Colon (tissue), 2 donors: ENCODE measurements at regions not wholly inside any gene's neighbourhood (a gene's known extent, or its start where the extent isn't known, plus 50 kb on each side); places are given as distances from the start of the nearest gene placed in this dataset.
"Not testable (repeated sequence)": the region's sequence is repeated elsewhere in the genome, so short reads cannot be mapped to it uniquely, and the experiment has no call there.

Experiments
- FAIRE-seq: peaks from 2 replicates; lab custom pipeline; 2012; peaks lifted over from hg19 to GRCh38; lab: Jason Lieb, UNC
- donor health status: control.
- donor health status: control.

- FAIRE-seq = no peak
Observed at GRCh38 chr22:22783575-22783974, 104.0 kb upstream of the IGLL5 start.

DNA sequence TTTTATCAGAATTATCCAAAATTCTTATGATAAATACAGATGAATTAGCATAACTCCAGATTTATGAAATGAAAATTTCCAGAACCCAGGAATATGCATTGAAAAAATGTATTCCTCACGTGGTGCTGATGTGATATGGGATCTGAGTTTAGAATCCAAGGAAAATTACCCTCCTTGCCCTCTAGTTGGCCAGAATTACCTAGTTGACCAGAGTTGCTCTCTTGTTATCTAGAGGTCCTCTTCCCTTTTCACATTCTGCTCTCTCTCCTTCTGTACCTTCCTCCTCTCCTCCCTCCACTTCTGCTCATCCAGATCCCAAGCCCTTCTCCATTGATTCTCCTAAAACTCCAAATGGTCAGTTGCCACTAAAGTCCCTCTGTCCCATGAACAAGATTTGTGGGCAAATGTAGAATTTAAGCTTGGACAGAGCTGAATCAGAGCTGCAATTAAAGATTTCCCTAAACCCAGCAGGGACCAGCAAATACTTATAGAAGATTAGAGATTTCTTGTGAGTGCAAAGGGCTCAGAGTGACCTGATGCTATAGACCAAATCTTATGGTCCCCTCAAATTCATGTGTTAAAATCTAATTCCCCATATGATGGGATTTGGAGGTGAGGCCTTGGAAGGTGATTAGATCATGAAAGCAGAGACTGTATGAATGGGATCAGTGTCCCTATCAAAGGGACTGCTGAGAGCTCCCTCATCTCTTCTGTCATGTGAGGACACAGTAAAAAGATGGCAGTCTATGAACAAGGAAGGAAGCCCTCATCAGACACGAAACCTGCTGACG is 103.2 kb upstream of the IGLL5 start:
- FAIRE-seq = no peak

DNA sequence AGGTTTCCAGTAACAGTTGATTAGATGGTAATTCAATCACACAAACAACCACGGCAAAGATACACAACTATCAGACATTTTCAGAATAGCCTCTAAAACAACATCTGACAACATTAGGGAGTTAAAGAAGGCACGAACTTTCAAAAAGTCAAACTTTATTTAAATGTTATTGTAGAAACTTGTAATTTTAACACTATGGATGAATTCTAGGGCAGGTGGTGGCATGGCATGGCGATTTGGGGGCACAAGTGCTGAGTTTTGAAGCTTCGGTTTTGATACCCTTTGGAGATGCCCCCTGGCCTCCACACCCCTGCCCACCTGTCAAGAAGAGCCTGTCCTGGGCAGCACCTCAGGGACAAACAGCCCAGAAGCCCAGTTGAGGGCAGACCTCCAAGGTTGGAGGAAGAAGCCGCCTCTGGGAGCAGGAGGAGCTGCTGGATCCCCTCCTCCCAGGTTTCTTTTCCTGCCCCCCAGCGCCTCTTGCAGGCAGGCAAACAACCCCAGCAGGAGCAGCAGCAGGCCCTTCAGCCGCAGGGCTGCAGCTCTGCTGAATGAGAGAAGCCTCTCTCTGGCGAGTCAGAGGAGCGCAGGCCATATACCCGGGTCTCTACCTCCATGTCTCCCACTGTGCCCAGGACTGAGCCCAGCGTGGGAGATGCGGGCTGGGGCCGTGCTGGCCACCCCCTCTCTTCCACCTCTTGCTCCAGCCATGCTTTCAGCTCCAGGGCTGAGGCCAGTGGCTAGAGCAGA is 102.1 kb upstream of the IGLL5 start:
- FAIRE-seq = no peak

DNA sequence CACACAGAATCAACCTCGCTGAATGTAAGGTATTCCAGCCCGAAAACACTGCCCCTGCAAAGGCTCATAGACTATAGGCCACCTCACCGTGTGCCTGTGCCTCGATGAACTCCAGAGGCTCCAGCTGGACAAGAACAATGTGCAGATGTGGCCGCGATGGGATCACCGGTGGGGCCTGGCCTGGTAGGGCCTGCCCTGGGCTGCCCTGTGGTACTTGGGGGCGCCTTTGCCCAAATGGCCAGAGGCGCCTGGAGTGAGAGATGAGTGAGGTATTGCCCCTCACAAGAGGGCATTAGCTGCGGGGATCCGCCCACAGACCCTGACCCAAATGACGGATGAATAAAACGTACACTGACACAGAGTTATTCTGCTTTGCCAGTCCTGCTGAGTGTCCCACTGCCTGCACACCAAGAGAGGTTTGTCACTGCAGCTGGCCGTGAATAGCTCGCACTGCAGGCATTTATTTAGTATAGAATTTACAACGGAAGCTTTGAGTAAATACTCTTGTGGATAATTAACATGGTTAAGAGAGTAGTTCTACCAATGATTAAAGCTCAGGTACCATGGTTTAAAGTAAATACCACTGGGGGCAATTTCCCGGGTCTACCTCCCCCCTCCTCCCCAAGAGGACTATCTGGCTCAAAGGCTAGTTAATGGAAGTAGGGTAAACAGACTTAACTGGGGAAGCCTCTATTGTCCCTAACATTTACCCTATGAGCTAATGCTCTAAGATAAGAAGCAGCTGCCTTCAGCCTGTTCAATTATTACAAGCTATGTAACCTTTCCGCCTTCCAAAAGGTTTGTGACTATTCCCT is 101.1 kb upstream of the IGLL5 start:
- FAIRE-seq = no peak

DNA sequence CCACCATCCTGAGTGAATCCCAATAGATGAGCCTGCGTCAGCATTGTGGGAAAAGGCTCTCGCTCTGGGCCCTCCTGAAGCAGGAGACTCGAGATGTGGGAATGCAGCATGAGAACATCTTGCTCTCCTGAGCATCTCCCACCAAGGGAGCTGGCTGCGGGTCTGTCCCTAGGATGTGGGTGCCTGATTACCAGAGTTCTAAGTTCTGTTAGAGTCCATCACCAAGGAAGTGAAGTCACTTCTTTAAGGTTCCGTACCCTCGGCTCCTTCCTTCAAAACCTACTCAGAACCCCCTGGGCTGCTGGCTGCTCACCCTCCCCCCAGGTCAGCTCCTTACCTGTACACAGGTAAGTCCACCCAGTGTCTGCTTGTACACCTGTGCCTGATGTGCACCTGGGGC is 100.5 kb upstream of the IGLL5 start:
- no peak for FAIRE-seq

GRCh38 chr22:22787786-22788459 is 99.7 kb upstream of the IGLL5 start:
- no peak for FAIRE-seq

DNA sequence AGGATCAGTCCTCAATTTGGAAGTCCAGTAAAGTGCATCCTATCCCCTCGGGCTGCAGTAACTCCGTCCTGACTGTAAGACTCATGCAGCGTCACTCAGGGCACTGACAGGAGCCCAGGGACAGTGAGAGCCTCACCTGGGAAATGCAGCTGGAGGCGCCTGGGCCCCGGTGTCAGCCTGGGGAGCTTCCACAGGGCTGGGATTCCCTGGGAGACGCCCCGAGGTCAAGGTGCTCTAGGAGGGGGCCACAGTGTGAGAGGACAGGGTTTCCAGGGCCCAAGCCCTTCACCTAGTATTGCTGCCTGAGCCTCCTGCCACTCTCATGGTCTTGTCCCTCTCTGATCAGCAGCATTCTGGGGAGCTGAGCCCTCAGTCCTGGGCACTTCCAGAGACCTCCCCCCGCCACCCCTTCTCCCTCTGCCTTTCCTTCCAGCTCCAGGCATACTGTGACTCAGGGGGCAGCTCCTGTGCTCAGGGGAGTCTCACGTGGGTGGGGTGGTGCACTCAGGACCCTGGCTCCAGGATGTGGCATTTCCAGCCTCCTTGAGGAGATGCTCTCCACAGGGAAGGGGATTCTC is 99.1 kb upstream of the IGLL5 start:
- no peak for FAIRE-seq

- no peak for FAIRE-seq
Observed at GRCh38 chr22:22789233-22789921, 98.2 kb upstream of the IGLL5 start.

DNA sequence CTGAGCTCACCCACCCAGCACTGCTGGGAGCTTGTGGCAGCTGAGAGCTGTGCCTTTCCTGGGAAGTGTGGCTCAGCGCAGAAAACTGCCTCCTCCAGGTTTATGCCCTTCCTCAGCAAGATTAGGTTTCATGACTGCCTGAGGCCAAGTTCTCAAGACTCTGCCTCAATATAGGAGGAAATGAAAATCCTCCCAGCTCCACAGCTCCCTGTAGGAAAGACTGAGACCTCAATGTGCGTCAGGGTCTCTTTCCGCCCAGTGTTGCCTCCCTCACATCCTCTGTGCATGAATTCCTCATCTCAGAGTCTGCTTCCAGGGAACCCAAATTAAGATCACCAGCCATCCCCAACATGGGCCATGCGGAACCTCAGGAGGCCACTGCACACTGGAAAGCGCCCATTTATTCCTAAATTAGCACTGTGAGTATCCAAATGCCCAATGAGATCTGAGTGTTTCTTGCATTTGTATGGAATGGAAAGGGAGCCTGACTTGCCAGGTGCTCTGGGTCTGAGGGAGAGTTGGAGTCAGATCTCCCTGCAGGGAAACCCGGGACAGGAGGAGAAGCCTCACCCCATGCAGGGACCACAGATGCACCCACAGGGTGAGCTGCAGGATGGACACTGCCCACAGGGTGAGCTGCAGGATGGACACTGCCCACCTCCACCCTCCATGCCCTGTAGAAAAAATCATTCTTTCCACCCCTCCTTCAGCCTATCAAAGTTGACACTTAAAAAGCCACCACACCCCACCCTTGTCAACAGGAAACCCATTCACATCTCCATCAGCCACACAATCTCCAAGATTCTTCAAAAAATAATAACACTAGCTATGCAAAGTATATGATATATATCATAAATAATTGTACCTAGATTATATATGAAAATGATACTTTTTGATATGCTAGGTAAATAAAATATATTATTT is 97.4 kb upstream of the IGLL5 start:
- FAIRE-seq = no peak

DNA sequence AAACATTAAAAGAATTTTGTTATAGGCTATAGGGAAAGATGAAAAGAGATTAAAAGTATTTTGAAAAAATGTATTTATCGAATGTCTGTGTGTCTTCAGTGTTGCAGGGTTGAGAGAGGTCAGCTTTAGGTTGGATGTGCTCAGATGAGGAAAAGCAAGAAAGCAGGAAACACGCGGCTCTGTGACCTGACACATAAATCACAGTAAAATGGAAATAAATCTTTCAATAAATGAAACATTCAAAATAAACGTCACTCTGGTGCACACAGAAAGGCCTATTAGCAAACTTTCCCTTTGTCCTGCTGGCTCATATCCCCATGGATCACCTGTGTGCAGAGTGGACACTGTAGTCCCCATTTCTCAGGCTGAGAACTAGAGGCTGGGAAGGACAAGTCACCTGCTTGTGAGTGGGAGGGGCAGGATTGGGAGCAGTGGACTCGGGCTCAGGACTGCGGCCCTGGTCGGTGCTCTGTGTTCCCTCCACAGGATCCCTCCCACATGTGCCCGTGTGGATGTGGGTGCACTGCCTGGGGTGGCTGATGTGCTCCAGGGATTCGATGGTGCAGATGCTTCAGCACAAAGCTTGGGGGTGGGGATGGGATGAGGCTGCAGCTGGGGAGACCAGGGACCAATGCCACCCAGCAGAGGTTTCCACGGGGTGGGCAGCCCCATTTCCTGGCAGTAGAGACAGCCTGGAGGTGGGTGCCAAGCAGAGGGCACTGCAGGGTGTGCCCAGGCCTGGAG is 96.0 kb upstream of the IGLL5 start:
- no peak for FAIRE-seq

GRCh38 chr22:22792205-22792786 is 95.3 kb upstream of the IGLL5 start:
- not testable (repeated sequence) for FAIRE-seq

GRCh38 chr22:22795639-22796038 is 92.0 kb upstream of the IGLL5 start:
- FAIRE-seq = not testable (repeated sequence)

- FAIRE-seq = no peak
Observed at GRCh38 chr22:22796724-22797123, 90.9 kb upstream of the IGLL5 start.

- no peak for FAIRE-seq
Observed at GRCh38 chr22:22798232-22798616, 89.4 kb upstream of the IGLL5 start.

- no peak for FAIRE-seq
Observed at GRCh38 chr22:22798716-22799115, 88.9 kb upstream of the IGLL5 start.

GRCh38 chr22:22799561-22799960 is 88.1 kb upstream of the IGLL5 start:
- FAIRE-seq = no peak

GRCh38 chr22:22800716-22801115 is 86.9 kb upstream of the IGLL5 start:
- FAIRE-seq = no peak

DNA sequence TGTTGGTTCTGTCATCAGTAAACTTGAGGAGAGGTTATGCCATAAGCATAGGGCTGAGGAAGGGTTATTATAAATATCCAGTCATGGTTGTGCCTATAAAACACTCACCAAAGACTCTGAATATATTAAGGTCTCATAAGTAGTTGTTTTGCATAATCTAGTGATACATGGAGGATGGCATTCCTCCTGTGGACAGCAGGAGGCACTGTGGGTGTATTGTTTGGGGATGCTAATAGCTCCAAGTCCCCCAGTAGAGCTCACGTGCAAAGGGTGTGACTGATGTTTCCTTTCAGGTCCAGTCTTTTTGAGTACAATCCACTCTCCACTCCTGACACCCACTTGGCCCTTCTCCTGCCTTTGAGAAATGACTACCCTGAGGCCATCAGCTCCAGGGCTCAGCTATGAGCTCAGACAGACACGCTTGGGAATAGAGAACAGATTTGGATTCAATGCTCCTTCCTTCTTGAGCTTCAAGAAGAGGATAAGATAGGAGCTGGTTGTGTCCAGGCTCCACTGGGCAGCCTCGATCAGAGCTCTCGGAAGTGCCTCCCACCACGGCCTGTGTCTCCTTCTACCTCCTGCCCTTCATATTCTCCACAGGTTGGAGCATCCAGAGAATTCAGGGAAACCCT is 85.2 kb upstream of the IGLL5 start:
- no peak for FAIRE-seq
